HFF-Myc (cell line): ENCODE measurements at regions not wholly inside any gene's neighbourhood (a gene's known extent, or its start where the extent isn't known, plus 50 kb on each side); places are given as distances from the start of the nearest gene placed in this dataset.

Experiments
- DNase-seq: peaks from one replicate; pipeline ENCODE4 v3.0.0-alpha.2; 2011; ENCODE audit warnings: low read depth; ENCODE audit errors: extremely low read depth
- H3K4me3 ChIP-seq: replicated peaks from 2 replicates; pipeline ENCODE4 v1.5.1; 2011; ENCODE audit warnings: low read depth, mild to moderate bottlenecking, control low read depth, low read length
- CTCF ChIP-seq: IDR thresholded peaks from 2 replicates; pipeline ENCODE4 v1.5.1; 2012; ENCODE audit warnings: mild to moderate bottlenecking, low read depth, low read length, control low read depth; ENCODE audit errors: missing control alignments

GRCh38 chr3:117922039-117922438 lies 1112.6 kb downstream of the IGSF11 start:
- TF ChIP-seq CTCF = no peak
- DNase-seq = no peak
- H3K4me3 ChIP-seq = no peak overlapping the region

GRCh38 chr3:117926819-117927218 lies 1107.8 kb downstream of the IGSF11 start:
- DNase-seq = no peak
- no peak overlapping the region for H3K4me3 ChIP-seq
- no peak for TF ChIP-seq CTCF

GRCh38 chr3:117927825-117928224 lies 1106.8 kb downstream of the IGSF11 start:
- DNase-seq = no peak
- no peak overlapping the region for H3K4me3 ChIP-seq
- no peak for TF ChIP-seq CTCF

GRCh38 chr3:117928836-117929235 lies 1105.8 kb downstream of the IGSF11 start:
- TF ChIP-seq CTCF = no peak
- H3K4me3 ChIP-seq = no peak overlapping the region
- no peak for DNase-seq

- H3K4me3 ChIP-seq = no peak overlapping the region
- no peak for DNase-seq
- TF ChIP-seq CTCF = no peak
Measured at GRCh38 chr3:117932441-117932840, 1102.2 kb downstream of the IGSF11 start.

- no peak for DNase-seq
- H3K4me3 ChIP-seq = no peak overlapping the region
- no peak for TF ChIP-seq CTCF
Measured at GRCh38 chr3:117936159-117936558, 1098.5 kb downstream of the IGSF11 start.

GRCh38 chr3:117938974-117939373 lies 1095.7 kb downstream of the IGSF11 start:
- TF ChIP-seq CTCF = no peak
- H3K4me3 ChIP-seq = no peak overlapping the region
- no peak for DNase-seq
